ENCODE measurements at regions not wholly inside any gene's neighbourhood (a gene's known extent, or its start where the extent isn't known, plus 50 kb on each side); places are given as distances from the start of the nearest gene placed in this dataset.

DNA sequence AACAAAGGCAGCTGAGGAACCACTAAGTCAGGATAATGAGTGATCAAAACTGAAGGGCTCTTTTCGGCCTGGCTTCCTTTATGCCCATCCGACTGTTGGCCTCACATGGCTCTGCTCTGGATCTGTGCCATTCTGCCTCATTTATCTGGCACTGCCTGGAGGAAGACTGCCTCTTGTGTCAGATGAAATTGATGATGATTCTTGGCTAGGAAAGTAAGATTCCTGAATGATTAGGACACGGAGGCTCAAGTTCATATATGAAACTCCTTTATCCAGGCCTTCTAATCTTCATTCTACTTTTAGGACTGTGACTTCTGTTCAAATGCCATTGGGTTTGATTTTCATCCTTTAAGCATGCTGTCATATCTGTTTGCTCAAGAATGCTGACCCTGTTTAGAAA lies 475.4 kb upstream of the RPS6KA3 start:
- no peak for TF ChIP-seq TCF12 (IDR thresholded peaks at IDR 0.05)
- no peak for TF ChIP-seq EZH2phosphoT487 (IDR thresholded peaks at IDR 0.05; ENCODE audit: borderline replicate concordance, low read depth)
- no peak for TF ChIP-seq RAD21 (IDR thresholded peaks at IDR 0.05; ENCODE audit: low read length)
- no peak for TF ChIP-seq CTCF (IDR thresholded peaks at IDR 0.05)
- no peak for TF ChIP-seq YY1 (IDR thresholded peaks at IDR 0.05; ENCODE audit: low read depth)
- peak in 1 of 2 experiments; percentile 33; a peak in 1 of 4 replicates for TF ChIP-seq EP300 (IDR thresholded peaks at IDR 0.05; ENCODE audit: borderline replicate concordance in 1 of 2, low read depth in 1 of 2, low read length in 1 of 2)
- no peak for TF ChIP-seq FOXJ3 (CRISPR knock-in tag; IDR thresholded peaks at IDR 0.05)
- TF ChIP-seq, protein P1, sequence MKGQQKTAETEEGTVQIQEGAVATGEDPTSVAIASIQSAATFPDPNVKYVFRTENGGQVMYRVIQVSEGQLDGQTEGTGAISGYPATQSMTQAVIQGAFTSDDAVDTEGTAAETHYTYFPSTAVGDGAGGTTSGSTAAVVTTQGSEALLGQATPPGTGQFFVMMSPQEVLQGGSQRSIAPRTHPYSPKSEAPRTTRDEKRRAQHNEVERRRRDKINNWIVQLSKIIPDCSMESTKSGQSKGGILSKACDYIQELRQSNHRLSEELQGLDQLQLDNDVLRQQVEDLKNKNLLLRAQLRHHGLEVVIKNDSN (IDR thresholded peaks at IDR 0.05; ENCODE audit: borderline replicate concordance, low read depth) = no peak
- TF ChIP-seq ELF1 (IDR thresholded peaks at IDR 0.05) = no peak
- TF ChIP-seq MAX (IDR thresholded peaks at IDR 0.05; ENCODE audit: low read depth) = no peak
- TF ChIP-seq FOXM1 (IDR thresholded peaks at IDR 0.05; ENCODE audit: low read depth) = no peak
